HepG2 (cell line): ENCODE measurements at regions not wholly inside any gene's neighbourhood (a gene's known extent, or its start where the extent isn't known, plus 50 kb on each side); places are given as distances from the start of the nearest gene placed in this dataset.

Experiments used
- ATAC-seq: fragments of 200-7000 bp; cut with Tn5 transposase; 3 replicates; pipeline ENCODE4 v1.9.1; 2020; ENCODE audit warnings: mild to moderate bottlenecking, moderate library complexity
- BruUV-seq: library from RNA; stranded (reverse); fragments of 400-500 nt; replicated peaks from 2 replicates; lab custom pipeline; 2021; lab: Mats Ljungman, UMichigan
- CTCF ChIA-PET: fragments of 300-600 bp; formaldehyde crosslinking; extraction: SDS; loops from one replicate; lab custom pipeline; 2021; ENCODE audit warnings: low total read pairs, inconsistent platforms, low intra/inter-chr PET ratio; lab: Yijun Ruan, JAX
- POLR2A ChIA-PET: fragments of 350-600 bp; sonication (Branson Sonifier 250); formaldehyde crosslinking; loops from one replicate; lab custom pipeline; 2020; ENCODE audit warnings: antibody characterized with exemption, inconsistent platforms; lab: Yijun Ruan, JAX
- DNase-seq: peaks from one replicate; pipeline ENCODE4 v3.0.0-alpha.2; 2015; ENCODE audit warnings: low spot score
- FAIRE-seq: peaks from 3 replicates; lab custom pipeline; 2011; peaks lifted over from hg19 to GRCh38; lab: Jason Lieb, UNC
- H2AFZ ChIP-seq: one replicate; pipeline ENCODE4 v1.6.1; 2011; ENCODE audit warnings: low read length, inconsistent platforms
- H3K27ac ChIP-seq: fragments of 300-600 bp; 3 replicates; pipeline ENCODE4 v1.8.0; 2011; ENCODE audit warnings: mixed run types, mild to moderate bottlenecking, mixed read lengths, low read length, inconsistent platforms; ENCODE audit not compliant: insufficient read depth; ENCODE audit errors: extremely low read length
- H3K27me3 ChIP-seq, 2 experiments: fragments of 200-600 bp in 1 of 2; 2 replicates in 1 of 2; 3 replicates in 1 of 2; pipeline versions ENCODE4 v1.6.0 to v1.8.0; 2011; ENCODE audit warnings: low read length in 2 of 2, mild to moderate bottlenecking in 2 of 2, moderate library complexity in 2 of 2, inconsistent platforms in 1 of 2; ENCODE audit not compliant: insufficient read depth in 2 of 2, control insufficient read depth in 1 of 2
- H3K36me3 ChIP-seq, 2 experiments: fragments of 200-600 bp in 1 of 2; replicated peaks in 1 of 2; 2 replicates in 1 of 2; 3 replicates in 1 of 2; pipeline versions ENCODE4 v1.5.1 to v1.8.0; 2011; ENCODE audit warnings: low read length in 2 of 2, inconsistent platforms in 1 of 2; ENCODE audit not compliant: insufficient read depth in 2 of 2, control insufficient read depth in 1 of 2
- H3K4me1 ChIP-seq: 2 replicates; pipeline ENCODE4 v1.5.1; 2012; ENCODE audit warnings: low read length, inconsistent platforms; ENCODE audit not compliant: insufficient read depth
- H3K4me2 ChIP-seq: 2 replicates; pipeline ENCODE4 v1.6.0; 2011; ENCODE audit warnings: low read depth, low read length, inconsistent platforms
- H3K4me3 ChIP-seq, 3 experiments: fragments of 200-600 bp in 1 of 3; sonication (generic), shearing (Covaris generic) in 1 of 3; replicated peaks in 1 of 3; 2 replicates each; pipeline ENCODE4 v1.5.1; 2011 to 2016; ENCODE audit warnings: low read length in 3 of 3, inconsistent platforms in 2 of 3, low read depth in 2 of 3, mild to moderate bottlenecking in 2 of 3, control low read depth in 1 of 3, mixed read lengths in 1 of 3; ENCODE audit not compliant: insufficient read depth in 1 of 3
- H3K79me2 ChIP-seq: one replicate; pipeline ENCODE4 v1.6.1; 2011; ENCODE audit warnings: low read length, inconsistent platforms; ENCODE audit not compliant: insufficient read depth
- H3K9ac ChIP-seq: 2 replicates; pipeline ENCODE4 v1.6.0; 2011; ENCODE audit warnings: mild to moderate bottlenecking, low read depth, low read length, inconsistent platforms; ENCODE audit not compliant: insufficient read depth
- H3K9me3 ChIP-seq: 2 replicates; pipeline ENCODE4 v1.5.1; 2012; ENCODE audit warnings: mild to moderate bottlenecking, low read length
- H4K20me1 ChIP-seq: 2 replicates; pipeline ENCODE4 v1.6.0; 2011; ENCODE audit warnings: inconsistent platforms, mild to moderate bottlenecking, low read length, moderate library complexity; ENCODE audit not compliant: insufficient read depth
- BCL6 ChIP-seq: IDR thresholded peaks from 2 replicates; pipeline ENCODE4 v1.6.1; 2016; ENCODE audit warnings: missing genetic modification reagents, missing compliant biosample characterization
- ESRRA ChIP-seq: sonication (generic); formaldehyde crosslinking; IDR thresholded peaks from 2 replicates; pipeline ENCODE4 v1.5.1; 2020; ENCODE audit warnings: mild to moderate bottlenecking, low read depth, missing genetic modification reagents
- KLF16 ChIP-seq, 2 experiments: sonication (generic) in 1 of 2; formaldehyde crosslinking in 1 of 2; IDR thresholded peaks; 2 replicates each; pipeline versions ENCODE4 v1.6.1 to v1.8.0; 2016 to 2023; ENCODE audit warnings: missing genetic modification reagents in 2 of 2, missing compliant biosample characterization in 1 of 2
- RCOR2 ChIP-seq: IDR thresholded peaks from 2 replicates; pipeline ENCODE4 v1.6.1; 2016; ENCODE audit warnings: missing biosample characterization, missing genetic modification reagents
- SATB2 ChIP-seq: sonication (generic); formaldehyde crosslinking; IDR thresholded peaks from 2 replicates; pipeline ENCODE4 v1.5.0; 2020; ENCODE audit warnings: missing genetic modification reagents
- SNAI1 ChIP-seq: sonication (generic); formaldehyde crosslinking; IDR thresholded peaks from 2 replicates; pipeline ENCODE4 v1.5.0; 2020; ENCODE audit warnings: mild to moderate bottlenecking, missing genetic modification reagents, borderline replicate concordance
- SNAPC2 ChIP-seq: sonication (generic); formaldehyde crosslinking; IDR thresholded peaks from 2 replicates; pipeline ENCODE4 v1.8.1; 2022; ENCODE audit warnings: mild to moderate bottlenecking, missing genetic modification reagents
- ZNF30 ChIP-seq: sonication (generic); formaldehyde crosslinking; IDR thresholded peaks from 2 replicates; pipeline ENCODE4 v1.5.0; 2020; ENCODE audit warnings: mild to moderate bottlenecking, missing genetic modification reagents
- ZNF317 ChIP-seq: sonication (generic); formaldehyde crosslinking; IDR thresholded peaks from 2 replicates; pipeline ENCODE4 v1.5.0; 2020; ENCODE audit warnings: mild to moderate bottlenecking, missing genetic modification reagents
- ZNF746 ChIP-seq: sonication (generic); formaldehyde crosslinking; IDR thresholded peaks from 2 replicates; pipeline ENCODE4 v1.8.0; 2022; ENCODE audit warnings: mild to moderate bottlenecking, missing genetic modification reagents
- ZNF747 ChIP-seq: sonication (generic); formaldehyde crosslinking; IDR thresholded peaks from 2 replicates; pipeline ENCODE4 v1.8.1; 2023; ENCODE audit warnings: missing genetic modification reagents, mild to moderate bottlenecking, borderline replicate concordance
- ZNF75D ChIP-seq: sonication (generic); formaldehyde crosslinking; IDR thresholded peaks from 2 replicates; pipeline ENCODE4 v1.8.1; 2023; ENCODE audit warnings: missing genetic modification reagents, mild to moderate bottlenecking, borderline replicate concordance
- ZNF766 ChIP-seq: sonication (generic); formaldehyde crosslinking; IDR thresholded peaks from 2 replicates; pipeline ENCODE4 v1.5.0; 2020; ENCODE audit warnings: missing genetic modification reagents, borderline replicate concordance
- WGBS: methylation state at CpG from one replicate; pipeline ENCODE4 v1.1.6; 2017; ENCODE audit warnings: low lambda C conversion rate; 5-methylcytosine and 5-hydroxymethylcytosine counted together
- in situ Hi-C: cut with HindIII; loops from 2 replicates; pipeline ENCODE4 v1.10.0; 2017; ENCODE audit warnings: low pct_unique_long_range_greater_than_20kb; ENCODE audit not compliant: extremely low pct_ligation_motif_present
- intact Hi-C: fragments of 100-400 bp; cut with micrococcal nuclease; formaldehyde crosslinking; loops from one replicate; pipeline ENCODE4 v1.10.0; 2022; ENCODE audit not compliant: unreplicated experiment
- TF ChIP-seq, protein P1 (sequence below): sonication (generic); formaldehyde crosslinking; IDR thresholded peaks from 2 replicates; pipeline ENCODE4 v1.5.0; 2020; ENCODE audit warnings: missing genetic modification reagents
- TF ChIP-seq, protein P2 (sequence below): sonication (generic); formaldehyde crosslinking; IDR thresholded peaks from 2 replicates; pipeline ENCODE4 v1.4.0; 2020; ENCODE audit warnings: missing genetic modification reagents
- TF ChIP-seq, protein P3 (sequence below): sonication (generic); formaldehyde crosslinking; IDR thresholded peaks from 2 replicates; pipeline ENCODE4 v1.4.0; 2020; ENCODE audit warnings: mild to moderate bottlenecking, missing genetic modification reagents

DNA sequence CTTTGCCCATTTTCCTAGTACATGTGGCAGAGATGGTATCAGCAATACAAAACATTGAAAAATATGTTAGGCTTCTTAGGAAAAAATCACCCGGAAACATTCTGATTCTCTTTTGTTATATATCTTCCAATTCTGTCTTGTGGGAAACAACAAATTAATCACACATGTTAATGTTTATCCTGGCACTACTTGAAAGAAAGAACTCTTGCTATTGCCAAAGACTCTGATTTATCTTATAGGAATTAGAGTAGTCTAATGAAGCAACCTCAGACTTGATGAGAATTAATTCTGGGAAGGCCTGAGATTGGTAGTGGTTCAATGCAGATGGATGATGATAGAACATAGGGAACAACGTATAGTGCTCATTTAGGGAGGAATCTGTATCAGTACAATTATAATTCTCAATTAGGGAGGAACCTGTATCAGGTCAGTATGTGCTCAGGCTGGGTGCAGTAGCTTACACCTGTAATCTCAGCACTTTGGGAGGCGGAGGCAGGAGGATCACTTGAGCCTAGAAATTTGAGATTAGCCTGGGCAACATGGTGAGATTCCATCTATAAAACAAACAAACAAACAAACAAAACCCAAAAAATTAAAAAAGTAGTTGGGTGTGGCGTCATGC, 50.7 kb downstream of the TAS2R16 start:
- intact Hi-C loops (no loop called here), in situ Hi-C loops (no loop called here)
- FAIRE-seq: no peak
- no peak overlapping the region for H3K9ac ChIP-seq
- H3K4me3 ChIP-seq: no peak overlapping the region
- no peak for ATAC-seq
- H4K20me1 ChIP-seq: no peaks in the 10 kb centered on the region
- H3K36me3 ChIP-seq: no peaks in the 10 kb centered on the region
- no peaks in the 10 kb centered on the region for H3K9me3 ChIP-seq
- no peak for DNase-seq
- H3K79me2 ChIP-seq: no peaks in the 10 kb centered on the region
- CTCF ChIA-PET: no interaction called here
- no peak overlapping the region for H3K27ac ChIP-seq
- TF ChIP-seq KLF16 (CRISPR knock-in tag; IDR thresholded peaks at IDR 0.05): no peak
- TF ChIP-seq SNAI1: no peak
- TF ChIP-seq, protein P1, sequence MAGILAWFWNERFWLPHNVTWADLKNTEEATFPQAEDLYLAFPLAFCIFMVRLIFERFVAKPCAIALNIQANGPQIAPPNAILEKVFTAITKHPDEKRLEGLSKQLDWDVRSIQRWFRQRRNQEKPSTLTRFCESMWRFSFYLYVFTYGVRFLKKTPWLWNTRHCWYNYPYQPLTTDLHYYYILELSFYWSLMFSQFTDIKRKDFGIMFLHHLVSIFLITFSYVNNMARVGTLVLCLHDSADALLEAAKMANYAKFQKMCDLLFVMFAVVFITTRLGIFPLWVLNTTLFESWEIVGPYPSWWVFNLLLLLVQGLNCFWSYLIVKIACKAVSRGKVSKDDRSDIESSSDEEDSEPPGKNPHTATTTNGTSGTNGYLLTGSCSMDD (CRISPR knock-in tag): no peak
- TF ChIP-seq, protein P2, sequence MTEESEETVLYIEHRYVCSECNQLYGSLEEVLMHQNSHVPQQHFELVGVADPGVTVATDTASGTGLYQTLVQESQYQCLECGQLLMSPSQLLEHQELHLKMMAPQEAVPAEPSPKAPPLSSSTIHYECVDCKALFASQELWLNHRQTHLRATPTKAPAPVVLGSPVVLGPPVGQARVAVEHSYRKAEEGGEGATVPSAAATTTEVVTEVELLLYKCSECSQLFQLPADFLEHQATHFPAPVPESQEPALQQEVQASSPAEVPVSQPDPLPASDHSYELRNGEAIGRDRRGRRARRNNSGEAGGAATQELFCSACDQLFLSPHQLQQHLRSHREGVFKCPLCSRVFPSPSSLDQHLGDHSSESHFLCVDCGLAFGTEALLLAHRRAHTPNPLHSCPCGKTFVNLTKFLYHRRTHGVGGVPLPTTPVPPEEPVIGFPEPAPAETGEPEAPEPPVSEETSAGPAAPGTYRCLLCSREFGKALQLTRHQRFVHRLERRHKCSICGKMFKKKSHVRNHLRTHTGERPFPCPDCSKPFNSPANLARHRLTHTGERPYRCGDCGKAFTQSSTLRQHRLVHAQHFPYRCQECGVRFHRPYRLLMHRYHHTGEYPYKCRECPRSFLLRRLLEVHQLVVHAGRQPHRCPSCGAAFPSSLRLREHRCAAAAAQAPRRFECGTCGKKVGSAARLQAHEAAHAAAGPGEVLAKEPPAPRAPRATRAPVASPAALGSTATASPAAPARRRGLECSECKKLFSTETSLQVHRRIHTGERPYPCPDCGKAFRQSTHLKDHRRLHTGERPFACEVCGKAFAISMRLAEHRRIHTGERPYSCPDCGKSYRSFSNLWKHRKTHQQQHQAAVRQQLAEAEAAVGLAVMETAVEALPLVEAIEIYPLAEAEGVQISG (CRISPR knock-in tag): no peak
- no peak for TF ChIP-seq ZNF30 (CRISPR knock-in tag)
- TF ChIP-seq ESRRA (CRISPR knock-in tag): no peak
- no peak for TF ChIP-seq ZNF747 (CRISPR knock-in tag)
- TF ChIP-seq ZNF317 (CRISPR knock-in tag): no peak
- TF ChIP-seq RCOR2 (CRISPR knock-in tag): no peak
- TF ChIP-seq ZNF746 (CRISPR knock-in tag): no peak
- TF ChIP-seq, protein P3, sequence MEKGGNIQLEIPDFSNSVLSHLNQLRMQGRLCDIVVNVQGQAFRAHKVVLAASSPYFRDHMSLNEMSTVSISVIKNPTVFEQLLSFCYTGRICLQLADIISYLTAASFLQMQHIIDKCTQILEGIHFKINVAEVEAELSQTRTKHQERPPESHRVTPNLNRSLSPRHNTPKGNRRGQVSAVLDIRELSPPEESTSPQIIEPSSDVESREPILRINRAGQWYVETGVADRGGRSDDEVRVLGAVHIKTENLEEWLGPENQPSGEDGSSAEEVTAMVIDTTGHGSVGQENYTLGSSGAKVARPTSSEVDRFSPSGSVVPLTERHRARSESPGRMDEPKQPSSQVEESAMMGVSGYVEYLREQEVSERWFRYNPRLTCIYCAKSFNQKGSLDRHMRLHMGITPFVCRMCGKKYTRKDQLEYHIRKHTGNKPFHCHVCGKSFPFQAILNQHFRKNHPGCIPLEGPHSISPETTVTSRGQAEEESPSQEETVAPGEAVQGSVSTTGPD (CRISPR knock-in tag): no peak
- no peak for TF ChIP-seq ZNF75D (CRISPR knock-in tag)
- no peak for TF ChIP-seq ZNF766 (CRISPR knock-in tag)
- TF ChIP-seq BCL6 (CRISPR knock-in tag): no peak
- TF ChIP-seq SATB2 (CRISPR knock-in tag): no peak
- TF ChIP-seq SNAPC2 (CRISPR knock-in tag): no peak
- 47% methylated on average over 4 of the region's 4 CpGs for WGBS
- POLR2A ChIA-PET: no interaction called here
- H3K4me2 ChIP-seq: no peak overlapping the region
- H2AFZ ChIP-seq: no peak overlapping the region
- H3K27me3 ChIP-seq: no peaks in the 10 kb centered on the region
- BruUV-seq: no TSS peak
- 0 out of 2 replicates have a peak, but pooled peaks cover 8% of the 10 kb centered on the region for H3K4me1 ChIP-seq
